Fibroblast of skin of left quadriceps (primary cell): ENCODE measurements at regions not wholly inside any gene's neighbourhood (a gene's known extent, or its start where the extent isn't known, plus 50 kb on each side); places are given as distances from the start of the nearest gene placed in this dataset.
A peak's percentile ranks its signal among the peaks of the same experiment; 100 is the strongest.

ENCODE experiments used
- DNase-seq, 2 experiments: peaks; one replicate each; pipeline ENCODE4 v3.0.0-alpha.2; 2013; ENCODE audit warnings: low read depth in 2 of 2

DNA sequence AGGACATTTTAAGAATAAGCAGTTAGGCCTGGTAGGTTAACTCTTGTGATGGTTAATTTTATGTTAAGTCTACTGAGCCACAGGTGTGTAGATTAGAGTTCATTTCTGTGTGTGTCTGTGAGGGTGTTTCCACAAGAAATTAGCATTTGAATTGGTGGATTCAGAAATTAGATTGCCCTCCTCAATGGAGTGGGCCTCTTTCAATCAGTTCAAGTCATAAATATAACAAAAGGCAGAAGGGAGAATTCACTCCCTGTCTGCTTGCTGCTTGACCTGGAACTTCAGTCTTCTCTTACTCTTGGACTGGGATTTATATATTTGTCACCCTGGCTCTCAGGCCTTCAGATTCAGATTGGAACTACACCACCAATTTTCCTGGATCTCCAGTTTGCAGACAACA lies 55.3 kb upstream of the POM121L12 start:
- no peak for DNase-seq

DNA sequence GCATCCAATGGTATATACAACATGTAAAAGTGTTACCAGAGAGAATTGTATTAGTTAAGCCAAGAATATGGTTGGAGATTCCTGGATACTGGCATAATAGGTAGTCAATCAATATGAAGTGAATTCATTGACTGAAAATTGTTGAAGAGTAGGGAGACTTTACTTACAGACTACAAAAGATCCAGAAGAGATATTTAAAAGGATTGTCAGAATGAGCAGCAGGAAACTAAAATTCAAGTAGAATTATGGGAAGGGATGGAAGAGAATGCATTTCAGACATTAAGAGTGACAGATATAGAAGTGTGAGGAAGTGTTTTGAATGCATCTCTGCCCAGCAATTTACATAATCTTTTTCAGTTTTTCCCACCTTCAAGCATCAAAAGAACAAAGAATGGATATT lies 62.3 kb upstream of the POM121L12 start:
- no peak for DNase-seq

DNA sequence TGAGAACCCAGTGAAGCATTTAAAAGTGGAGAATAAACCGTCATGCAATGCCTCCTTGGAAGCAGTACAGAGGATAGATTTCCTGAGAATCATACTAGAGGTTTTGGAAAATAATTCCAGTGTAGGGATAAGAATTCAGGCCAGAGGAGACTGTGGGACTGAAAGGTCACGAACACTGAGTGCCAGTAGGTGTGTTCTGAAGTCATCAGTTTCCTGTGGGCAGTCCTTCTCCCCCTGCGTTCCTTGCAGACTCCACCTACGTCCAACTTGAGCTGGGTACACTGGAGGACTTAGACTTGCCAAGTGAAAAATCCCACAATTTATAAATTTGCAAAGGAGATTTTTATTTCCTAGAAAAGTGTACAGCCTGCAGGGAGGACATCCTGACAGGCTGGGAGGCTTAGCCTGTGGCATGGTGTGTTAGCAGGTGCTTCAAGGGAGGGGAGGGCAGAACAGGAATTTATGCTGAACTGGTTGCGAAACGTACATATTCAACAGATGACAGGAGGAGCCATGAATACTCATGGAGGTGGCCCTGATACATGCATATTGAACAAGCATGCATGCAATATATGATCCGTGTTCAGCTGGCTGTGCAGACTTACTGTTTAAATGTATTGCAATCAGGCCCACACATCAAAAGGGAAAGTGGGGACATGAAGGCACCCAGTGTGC lies 72.9 kb upstream of the POM121L12 start:
- DNase-seq: no peak

DNA sequence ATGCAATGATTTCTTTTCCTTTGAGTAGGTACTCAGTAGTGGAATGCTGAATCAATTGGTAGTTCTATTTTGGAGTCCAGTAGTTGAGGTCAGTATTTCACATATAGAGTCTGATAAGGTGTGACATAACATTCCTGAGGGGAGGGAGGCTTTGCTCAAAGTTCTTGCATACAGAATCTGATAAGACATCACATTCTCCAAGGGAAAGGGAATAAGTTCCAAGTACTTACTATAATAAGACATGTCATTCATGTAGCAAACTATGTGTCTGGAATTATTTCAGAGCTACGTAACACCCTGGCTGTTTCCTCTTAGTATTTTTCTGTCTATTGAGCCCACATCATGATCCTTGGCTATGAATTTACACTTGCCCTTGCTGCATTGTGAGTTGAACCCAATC lies 74.3 kb upstream of the POM121L12 start:
- DNase-seq: no peak

DNA sequence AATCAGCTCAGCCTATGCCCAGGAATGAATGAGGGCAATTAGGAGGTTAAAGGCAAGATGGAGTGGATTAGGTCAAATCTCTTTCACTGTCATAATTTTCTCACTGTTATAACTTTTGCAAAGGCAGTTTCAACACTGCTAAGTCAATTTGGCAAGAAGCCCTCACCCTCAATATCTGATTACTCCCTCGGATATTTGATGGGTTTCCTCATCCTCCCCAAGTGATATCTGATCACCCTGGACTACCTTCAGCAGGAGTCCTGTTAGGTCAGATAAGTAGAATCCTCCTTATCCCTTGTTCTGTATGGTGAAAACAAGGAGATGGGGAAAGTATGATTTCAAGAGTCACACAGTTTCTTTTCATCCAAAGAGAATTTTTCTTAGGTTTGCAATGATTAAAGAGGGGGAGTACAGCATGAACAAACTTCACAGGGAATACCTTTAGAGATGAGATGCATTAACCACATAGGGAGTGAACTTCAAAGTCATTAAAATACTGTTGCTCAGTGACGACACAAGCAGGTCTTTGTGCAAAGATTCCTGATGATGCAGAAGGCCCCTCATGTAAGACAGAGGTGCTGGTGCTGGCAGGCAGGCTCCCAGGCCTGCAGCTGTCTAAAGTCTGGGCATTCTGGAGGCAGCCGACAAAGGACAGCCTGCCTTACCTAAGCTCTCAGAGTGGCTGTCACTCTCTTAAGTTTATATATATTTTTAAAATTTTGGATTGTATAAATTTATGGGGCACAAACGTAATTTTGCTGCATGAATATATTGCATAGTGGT lies 75.4 kb upstream of the POM121L12 start:
- DNase-seq: no peak

DNA sequence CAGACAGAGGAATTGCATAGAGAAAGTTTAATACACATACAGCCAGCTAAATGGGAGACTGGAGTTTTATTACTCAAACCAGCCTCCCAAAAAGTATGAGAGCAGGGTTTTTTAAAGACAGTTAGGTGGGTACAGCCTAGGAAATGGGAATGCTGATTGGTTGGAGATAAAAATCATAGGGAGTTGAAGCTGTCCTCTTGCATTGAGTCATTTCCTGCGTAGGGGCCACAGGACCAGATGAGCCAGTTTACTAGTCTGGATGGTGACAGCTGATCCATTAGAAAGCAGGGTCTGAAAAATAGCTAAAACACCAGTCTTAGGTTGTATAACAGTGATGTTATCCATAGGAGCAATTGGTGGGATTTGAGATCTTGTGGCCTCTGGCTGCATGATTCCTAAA lies 76.1 kb upstream of the POM121L12 start:
- DNase-seq: no peak

DNA sequence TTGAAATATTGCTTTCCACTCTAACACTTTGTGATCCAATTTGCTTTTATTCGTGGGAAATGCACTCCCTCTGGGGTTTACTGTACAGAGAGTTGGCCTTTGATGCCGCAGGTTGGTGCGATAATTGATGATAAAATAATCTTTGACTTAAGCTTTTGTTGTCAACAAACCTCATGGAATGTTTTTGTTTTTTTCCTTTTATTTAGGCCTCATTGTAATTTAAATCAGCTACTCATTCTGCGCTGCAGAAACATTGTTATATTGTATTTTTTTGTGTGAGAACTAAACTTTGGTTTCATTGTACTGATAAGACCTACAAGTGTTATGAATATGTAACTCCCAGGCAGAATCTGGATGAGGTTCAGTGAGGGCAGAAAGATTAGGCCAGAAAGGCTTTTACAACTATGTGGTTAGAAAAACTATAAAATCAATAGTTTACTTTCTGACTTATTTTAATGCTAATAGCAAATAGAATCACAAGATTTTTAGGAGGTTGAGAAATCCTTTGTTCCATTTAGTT lies 76.8 kb upstream of the POM121L12 start:
- no peak for DNase-seq

DNA sequence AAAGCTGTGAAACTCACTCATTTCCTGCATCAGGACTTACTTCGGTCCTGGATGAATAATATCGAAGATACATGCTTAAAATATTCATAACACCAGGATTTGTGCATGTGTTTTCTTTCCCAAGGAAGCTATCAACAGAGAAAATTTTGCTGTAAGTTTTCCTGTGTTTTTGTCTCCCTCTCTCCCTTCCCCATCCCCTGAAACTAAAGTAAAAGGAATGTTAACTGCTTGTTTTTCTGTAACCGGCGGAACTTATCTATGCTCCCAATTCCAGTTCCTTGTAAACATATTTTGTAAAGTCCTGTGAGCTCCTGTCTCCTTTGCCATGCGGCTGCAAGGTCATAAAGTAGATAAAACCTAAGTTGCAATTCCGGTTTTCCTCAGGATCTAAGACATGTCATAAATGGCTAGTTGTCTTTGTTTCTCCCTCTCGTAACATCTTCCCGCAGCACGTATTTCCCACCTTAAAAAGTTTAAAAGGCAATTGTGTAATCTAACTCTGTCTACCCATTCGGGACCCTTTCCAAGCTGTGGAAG lies 79.0 kb upstream of the POM121L12 start:
- DNase-seq: no peak

DNA sequence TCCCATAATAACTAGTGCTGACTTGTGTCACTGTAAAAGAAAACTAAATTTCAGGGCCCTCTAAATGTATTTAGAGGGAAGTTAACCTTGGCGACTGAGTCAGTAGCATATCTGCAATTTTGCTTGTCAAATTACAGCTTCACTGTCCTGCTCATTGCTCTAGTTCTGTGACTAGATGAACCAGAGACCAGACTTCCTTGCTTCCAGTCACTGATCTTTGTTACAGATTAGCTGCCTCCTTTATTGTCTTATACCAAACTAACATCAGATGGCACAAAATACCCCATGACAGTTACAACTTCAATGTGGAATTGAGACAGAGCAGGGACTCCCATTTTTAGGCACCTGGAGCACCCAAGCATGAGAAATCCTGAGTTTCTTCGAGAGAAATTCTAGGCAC lies 79.9 kb upstream of the POM121L12 start:
- DNase-seq: no peak

DNA sequence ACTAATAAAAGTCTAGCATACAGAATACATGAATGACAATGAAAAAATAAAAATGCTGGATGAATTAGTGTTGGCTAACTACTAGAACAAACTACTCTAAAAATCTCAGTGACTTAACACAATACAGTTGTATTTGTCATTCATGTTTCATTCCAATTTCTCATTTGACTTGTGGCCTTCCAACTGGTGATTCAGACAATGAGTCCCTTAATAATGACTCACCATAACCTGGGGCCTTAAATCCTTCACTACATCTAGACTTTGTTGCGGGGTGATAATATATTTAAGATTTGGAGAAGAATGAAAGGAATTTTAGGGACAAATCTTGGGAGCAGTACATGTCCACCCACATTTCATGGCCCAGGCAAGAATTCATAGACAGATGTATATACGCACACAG lies 90.5 kb upstream of the POM121L12 start:
- peak in 1 of 2 experiments; percentile 27 for DNase-seq

DNA sequence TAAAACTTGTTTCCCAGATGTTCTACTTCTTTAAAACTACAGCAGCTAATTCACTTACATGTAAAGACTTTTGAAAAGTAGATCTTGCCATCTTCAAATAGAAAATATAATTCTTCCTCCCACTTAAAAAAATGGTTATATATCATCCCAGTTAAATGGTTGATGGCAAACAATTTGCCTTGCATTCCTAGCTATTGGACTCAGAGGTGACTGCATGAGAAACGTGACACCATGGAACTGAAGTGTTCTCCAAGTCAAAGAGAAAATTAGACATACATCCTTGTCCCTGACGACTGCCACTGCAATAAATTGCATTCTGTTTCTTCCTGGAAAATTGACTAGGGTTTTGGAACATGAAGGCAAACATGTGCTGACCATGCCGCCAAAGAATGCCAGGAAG lies 95.0 kb upstream of the POM121L12 start:
- DNase-seq: no peak

DNA sequence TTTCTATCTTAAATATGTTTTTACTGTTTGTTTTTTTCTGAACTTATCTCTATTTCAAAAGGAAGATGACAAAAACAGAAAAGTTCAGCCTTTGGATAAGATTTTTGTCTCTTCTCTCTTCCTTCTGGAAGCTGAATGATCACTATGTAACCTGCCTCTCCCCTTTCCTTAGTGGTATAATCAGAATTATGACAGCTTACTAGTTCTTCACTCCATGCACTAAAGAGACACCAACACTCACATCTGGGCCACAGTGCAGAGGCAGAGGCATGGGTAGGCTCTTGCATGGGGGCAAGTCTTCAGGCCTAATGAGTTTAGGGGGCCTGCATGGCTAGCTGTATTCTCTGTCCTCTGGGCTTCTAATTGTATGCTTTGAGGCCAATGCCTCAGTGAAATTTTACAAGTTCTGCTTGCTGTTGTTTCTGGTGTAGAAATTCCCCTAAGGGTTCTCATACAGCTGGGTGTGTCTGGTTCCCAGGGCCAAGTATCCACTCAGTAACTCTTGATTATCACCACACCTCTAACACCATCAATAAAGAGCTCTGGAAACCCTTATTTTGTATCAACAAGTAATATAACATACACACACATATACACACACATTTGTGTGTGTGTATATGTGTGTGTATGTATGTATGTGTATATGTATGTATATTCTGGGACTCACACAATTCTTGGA lies 96.8 kb upstream of the POM121L12 start:
- no peak for DNase-seq

DNA sequence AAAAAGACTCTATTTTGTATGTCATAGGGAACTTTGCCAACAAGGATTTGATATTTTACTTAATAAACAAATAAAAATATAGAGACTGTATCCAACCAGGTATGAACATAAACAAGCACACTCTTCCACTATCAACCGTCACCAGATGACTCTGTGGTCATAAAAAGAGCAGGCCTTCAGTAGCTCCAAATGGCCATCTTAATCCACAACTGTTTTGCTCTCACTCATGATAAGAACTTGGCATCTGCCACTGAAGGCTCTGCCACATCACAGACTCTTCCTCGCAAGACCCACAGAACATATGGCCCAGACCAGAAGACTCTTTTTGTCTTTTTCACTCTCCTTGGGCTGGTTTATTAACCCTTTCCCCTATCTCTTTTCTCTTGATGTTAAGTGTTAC lies 98.7 kb upstream of the POM121L12 start:
- no peak for DNase-seq

DNA sequence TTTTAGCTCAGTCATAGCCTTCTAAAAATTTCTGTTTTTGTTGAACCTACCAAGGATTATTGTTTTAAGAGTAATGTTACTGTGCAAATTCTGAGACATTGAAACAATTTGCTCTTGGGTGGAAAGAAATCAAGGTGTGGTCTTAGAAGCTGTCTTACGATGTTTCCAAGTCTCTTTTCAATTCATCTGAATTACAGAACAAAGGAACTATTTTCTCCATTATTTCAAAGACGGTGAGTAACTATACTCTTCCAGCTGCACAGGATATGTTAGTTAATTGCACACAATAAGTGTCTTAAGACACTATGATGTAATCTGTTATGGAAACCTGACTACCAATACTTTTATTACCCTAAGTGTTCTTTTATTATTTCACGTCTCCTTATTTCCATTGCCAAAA lies 106.8 kb upstream of the POM121L12 start:
- no peak for DNase-seq

DNA sequence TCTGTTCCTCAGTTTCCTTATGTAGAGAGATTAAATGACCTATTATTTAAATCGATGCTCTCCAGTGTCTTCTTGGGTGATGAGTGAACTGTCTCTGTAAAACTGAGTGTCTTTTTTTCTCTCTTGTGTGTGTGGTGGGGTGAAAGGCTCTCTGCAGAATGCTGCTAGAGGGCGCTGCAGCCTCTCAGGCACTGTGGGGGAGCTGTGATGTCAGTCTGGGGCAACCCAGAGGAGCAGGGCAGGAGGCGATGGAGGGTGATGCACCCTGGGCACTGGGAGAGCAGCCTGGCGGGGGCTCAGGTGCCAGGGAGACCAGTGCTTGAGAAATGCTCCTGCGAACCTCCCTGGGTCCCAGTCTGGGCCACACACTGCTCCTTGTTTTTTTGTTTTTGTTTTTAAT lies 110.1 kb upstream of the POM121L12 start:
- DNase-seq: no peak

DNA sequence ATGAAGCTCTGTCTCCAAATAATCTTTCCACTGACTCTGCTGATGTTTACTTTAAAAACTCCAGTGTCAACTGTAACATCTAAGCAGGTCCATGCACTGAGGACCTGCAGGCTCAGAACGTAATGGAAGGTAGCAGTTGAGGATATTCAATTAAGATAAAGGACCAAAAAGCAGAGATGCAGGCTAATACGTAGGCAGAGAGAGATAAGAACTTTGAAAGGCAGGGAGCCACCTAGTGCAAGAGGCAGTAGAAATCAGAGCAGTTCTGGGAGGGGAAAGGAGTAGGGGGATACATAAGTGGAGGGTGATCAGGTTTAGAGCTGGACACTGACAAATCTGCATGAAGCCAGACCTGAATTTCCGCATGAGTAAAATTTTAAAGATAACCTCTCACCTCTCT lies 114.5 kb upstream of the POM121L12 start:
- no peak for DNase-seq

DNA sequence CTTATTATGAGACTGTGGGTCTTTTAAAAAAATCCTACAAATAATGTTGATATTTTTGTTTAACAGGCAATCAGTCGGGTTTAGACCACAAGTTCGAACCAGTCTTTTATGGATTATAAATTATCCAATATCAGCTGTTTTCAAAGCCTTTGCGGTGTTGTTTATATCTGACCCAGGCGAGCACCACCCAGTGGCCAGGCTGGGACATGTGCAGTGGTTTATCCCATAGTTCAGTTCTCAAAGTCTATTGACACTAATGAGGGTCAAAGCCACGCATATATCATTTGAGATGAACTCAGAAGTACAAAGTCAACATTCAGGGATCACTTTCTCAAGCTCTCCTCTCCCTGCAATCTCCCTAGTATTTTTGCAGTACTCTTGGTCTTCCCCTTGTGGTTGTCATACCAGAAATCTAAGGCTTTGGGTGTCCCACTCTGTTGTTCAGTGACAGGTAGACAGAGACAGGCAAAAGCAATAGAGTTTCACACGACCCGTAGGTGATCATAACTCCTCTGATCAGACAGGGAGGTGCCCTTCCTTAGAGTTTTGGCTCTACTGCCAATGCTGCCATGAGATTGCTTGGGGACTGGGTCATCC lies 117.4 kb upstream of the POM121L12 start:
- DNase-seq: no peak

DNA sequence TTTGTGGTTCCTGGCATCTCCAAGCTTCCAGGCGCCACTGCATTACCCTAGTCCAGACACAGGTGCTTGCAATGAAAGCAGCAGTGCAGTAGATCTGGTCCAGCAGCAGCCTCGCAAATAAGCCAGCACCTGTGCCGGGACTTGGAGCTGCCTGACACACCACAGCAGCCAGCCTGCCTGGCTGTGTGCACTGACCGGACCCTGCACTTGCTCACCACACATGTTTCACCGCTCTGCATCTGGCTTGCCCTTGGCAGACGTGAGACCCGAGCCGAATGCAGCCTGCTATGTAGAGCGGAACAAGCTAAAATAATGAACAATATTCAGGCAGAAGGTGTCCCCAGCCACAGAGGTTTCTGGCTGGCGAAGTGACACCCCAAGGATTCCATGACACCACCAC lies 123.6 kb upstream of the POM121L12 start:
- DNase-seq: no peak

DNA sequence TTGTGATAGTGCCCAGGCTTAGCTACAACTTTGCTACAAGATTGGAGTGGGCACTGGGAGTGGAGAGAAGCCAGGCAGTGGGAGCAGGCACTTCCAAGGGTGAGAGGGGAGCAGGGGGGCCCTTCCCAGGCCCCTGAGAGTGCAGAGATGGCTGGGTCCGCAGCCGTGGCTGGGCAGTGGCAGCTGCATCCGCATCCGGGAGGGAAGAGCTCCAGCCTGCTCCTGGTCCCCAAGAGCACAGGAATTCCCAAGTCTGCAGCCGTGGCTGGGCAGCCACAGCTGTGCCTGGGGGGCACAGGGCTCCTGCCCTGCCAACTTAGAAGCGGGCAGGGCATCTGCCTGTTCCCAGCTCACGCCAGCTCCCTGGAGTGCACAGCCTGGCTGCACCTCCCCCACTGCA lies 124.1 kb upstream of the POM121L12 start:
- no peak for DNase-seq

DNA sequence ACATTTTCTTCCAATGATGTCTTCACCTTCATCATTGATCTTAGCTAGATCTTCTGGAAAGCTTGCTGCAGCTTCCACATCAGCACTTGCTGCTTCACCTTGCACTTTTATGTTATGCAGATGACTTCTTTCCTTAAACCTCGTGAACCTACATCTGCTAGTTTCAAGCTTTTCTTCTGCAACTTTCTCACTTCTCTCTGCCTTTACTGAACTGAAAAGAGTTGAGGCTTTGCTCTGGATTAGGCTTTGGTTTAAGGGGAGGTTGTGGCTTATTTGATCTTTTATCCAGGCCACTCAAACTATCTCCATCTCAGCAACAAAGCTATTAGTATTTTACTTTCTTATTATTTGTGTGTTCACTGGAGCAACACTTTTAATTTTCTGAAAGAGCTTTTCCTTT lies 125.5 kb upstream of the POM121L12 start:
- no peak for DNase-seq

DNA sequence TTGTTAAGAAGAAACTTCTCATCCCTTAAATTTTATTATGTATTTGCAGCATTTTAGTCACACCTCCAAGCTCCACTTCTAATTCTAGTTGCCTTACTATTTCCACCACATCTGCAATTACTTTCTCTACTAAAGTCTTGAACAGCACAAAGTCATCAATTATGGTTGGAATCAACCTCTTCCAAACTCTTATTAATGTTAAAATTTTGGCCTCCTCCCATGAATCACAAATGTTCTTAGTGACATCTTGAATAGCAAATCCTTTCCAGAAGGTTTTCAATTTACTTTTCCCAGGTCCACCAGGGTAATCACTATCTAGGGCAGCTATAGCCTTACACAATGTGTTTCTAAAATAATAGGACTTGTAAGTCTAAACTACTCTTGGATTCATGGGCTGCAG lies 126.3 kb upstream of the POM121L12 start:
- DNase-seq: no peak

DNA sequence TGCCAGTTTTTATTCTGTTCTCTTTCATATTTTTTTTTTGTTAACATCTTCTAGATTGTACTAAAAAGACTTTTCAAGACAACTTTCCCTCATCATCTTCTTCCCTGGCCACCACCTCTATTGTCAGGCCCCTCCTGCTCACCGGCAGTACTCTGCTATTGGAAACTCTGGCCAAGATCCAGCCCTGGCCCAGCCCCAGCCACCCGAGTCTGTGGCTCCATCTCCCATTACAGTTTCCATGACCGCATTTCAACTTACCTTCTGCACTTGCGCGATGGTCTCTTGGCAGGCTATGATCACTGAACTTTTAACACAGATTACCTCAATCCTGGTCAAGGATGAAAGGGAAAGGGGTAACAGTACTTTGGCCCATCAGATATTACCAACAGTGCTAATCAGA lies 137.7 kb upstream of the POM121L12 start:
- no peak for DNase-seq
